ENCODE measurements at regions not wholly inside any gene's neighbourhood (a gene's known extent, or its start where the extent isn't known, plus 50 kb on each side); places are given as distances from the start of the nearest gene placed in this dataset.

DNA sequence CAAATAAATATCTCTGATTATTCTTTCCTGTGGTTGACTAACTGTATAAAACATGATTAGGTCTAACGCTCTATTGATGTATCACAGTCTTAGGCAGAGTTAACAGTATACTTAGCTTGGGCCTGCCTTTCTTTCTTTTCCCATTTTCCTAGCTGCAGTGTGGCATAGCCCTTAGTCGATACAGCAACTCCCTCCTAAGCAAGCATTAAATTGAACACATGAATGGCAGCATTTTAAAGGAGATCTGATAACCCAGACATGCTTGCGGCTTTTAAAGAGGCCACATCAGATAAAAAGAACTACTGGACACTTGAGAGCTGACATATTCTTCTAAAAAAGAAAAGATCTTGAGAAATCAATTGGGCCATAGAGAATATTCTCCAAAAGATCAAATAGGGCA, 312.0 kb upstream of the TMPRSS15 start:
- TF ChIP-seq POLR2AphosphoS5 (IDR thresholded peaks at IDR 0.05): no peak
- no peak for TF ChIP-seq EP300 (IDR thresholded peaks at IDR 0.05)

Measured in gastroesophageal sphincter (tissue), 2 donors.